ENCODE measurements at regions not wholly inside any gene's neighbourhood (a gene's known extent, or its start where the extent isn't known, plus 50 kb on each side); places are given as distances from the start of the nearest gene placed in this dataset.

DNA sequence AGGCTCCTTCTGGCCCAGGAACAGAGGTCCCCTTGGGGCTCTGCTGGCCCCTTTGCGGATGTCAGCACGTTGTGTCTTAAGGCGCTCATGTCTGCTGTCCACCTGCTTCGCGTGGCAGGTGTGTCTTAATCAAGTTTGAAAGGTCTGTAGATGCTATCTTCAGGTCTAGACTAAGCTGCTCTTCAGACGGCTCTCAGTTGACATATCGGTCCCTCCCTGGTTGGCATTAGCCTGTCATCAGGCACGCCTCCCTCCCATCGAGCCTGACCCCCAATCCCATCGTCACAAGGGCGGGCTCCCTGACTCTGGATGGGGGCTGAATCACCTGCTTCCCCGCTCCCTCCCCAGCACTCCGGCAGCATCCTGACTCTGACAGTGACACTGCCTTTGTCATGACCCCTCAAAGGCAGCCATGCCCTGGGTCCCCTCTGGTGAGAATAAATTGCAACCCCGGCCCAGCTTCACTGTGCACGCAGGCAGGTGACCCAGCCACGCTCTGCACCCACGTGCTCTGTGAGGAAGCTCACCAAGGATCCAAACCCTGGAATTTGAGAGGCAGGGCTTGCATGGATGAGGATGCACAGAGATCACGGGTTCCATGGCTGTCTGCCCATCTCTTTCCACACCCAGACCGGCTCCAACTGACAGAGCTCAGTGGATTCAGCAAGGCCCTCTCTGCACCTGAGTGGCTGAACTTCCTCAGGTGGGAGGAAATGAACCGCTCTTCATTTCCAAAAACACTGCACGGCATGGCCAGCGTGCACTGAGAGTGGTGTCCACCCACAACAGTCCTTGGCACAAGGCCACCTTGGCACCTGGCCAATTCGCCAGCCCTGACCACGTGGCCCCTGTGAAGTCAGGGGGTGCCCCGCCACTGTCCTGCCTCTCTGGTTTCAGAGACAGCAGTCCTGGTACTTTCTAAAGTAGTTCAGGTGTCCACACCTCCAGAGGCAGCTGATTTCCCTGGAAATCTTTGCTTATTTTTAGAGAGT lies 110.2 kb upstream of the GPC1 start:
- no peak for TF ChIP-seq CTCF (IDR thresholded peaks at IDR 0.05)
- no peak for TF ChIP-seq POLR2A (IDR thresholded peaks at IDR 0.05)
